Osteoblast (primary cell): ENCODE measurements at regions not wholly inside any gene's neighbourhood (a gene's known extent, or its start where the extent isn't known, plus 50 kb on each side); places are given as distances from the start of the nearest gene placed in this dataset.

ENCODE experiments used
- DNase-seq: peaks from one replicate; pipeline ENCODE4 v3.0.0; 2011; ENCODE audit warnings: low spot score, mixed read lengths; ENCODE audit not compliant: insufficient read length; ENCODE audit errors: missing footprints
- H2AFZ ChIP-seq: 2 replicates; pipeline ENCODE4 v1.6.0; 2011; ENCODE audit warnings: mild to moderate bottlenecking, low read length
- H3K27ac ChIP-seq: 2 replicates; pipeline ENCODE4 v1.5.1; 2011; ENCODE audit warnings: mild to moderate bottlenecking, low read depth, low read length, moderate library complexity
- H3K27me3 ChIP-seq: 2 replicates; pipeline ENCODE4 v1.6.0; 2012; ENCODE audit warnings: mild to moderate bottlenecking, control low read depth, inconsistent platforms, low read length, moderate library complexity; ENCODE audit not compliant: insufficient read depth
- H3K36me3 ChIP-seq: 2 replicates; pipeline ENCODE4 v1.5.1; 2011; ENCODE audit warnings: mild to moderate bottlenecking, low read length, control low read depth, moderate library complexity; ENCODE audit not compliant: insufficient read depth
- H3K4me1 ChIP-seq: 2 replicates; pipeline ENCODE4 v1.5.1; 2011; ENCODE audit warnings: mild to moderate bottlenecking, low read length, control low read depth, moderate library complexity; ENCODE audit not compliant: insufficient read depth
- H3K4me2 ChIP-seq: 2 replicates; pipeline ENCODE4 v1.6.0; 2011; ENCODE audit warnings: mild to moderate bottlenecking, low read length; ENCODE audit not compliant: insufficient read depth
- H3K4me3 ChIP-seq: fragments of 200-600 bp; sonication (generic); 3 replicates; pipeline ENCODE4 v1.5.1; 2012; ENCODE audit warnings: mild to moderate bottlenecking, low read length, inconsistent platforms; ENCODE audit not compliant: insufficient read depth
- H3K79me2 ChIP-seq: 2 replicates; pipeline ENCODE4 v1.6.0; 2012; ENCODE audit warnings: mild to moderate bottlenecking, low read length, control low read depth, inconsistent platforms; ENCODE audit not compliant: insufficient read depth
- H3K9me3 ChIP-seq: 2 replicates; pipeline ENCODE4 v1.5.1; 2011; ENCODE audit warnings: low read depth, low read length, control low read depth
- H4K20me1 ChIP-seq: 2 replicates; pipeline ENCODE4 v1.6.0; 2012; ENCODE audit warnings: mild to moderate bottlenecking, low read length, control low read depth; ENCODE audit not compliant: insufficient read depth
- CTCF ChIP-seq: IDR thresholded peaks from 2 replicates; pipeline ENCODE4 v1.5.1; 2011; ENCODE audit warnings: mild to moderate bottlenecking, low read depth, low read length, moderate library complexity; ENCODE audit errors: extremely low read depth

- no peak for DNase-seq
- H3K4me1 ChIP-seq: no peaks in the 10 kb centered on the region
- TF ChIP-seq CTCF: no peak
Measured at GRCh38 chr4:136306361-136306760, 1225.9 kb downstream of the PCDH18 start.

GRCh38 chr4:136302566-136302965 lies 1229.7 kb downstream of the PCDH18 start:
- Histone ChIP-seq H3K27me3 (no peaks in the 10 kb centered on the region), H3K36me3 (no peaks in the 10 kb centered on the region), H2AFZ (no peak overlapping the region), H3K4me1 (no peaks in the 10 kb centered on the region), H3K9me3 (no peaks in the 10 kb centered on the region), H3K4me3 (no peak overlapping the region), H3K27ac (no peak overlapping the region), H4K20me1 (no peaks in the 10 kb centered on the region), H3K4me2 (no peak overlapping the region), H3K79me2 (no peaks in the 10 kb centered on the region)
- TF ChIP-seq CTCF: no peak
- DNase-seq: no peak

More at GRCh38 chr4:136306361-136306760, 1225.9 kb downstream of the PCDH18 start:
- H3K27me3 ChIP-seq: no peaks in the 10 kb centered on the region
- no peak overlapping the region for H2AFZ ChIP-seq
- H3K27ac ChIP-seq: no peak overlapping the region
- no peaks in the 10 kb centered on the region for H3K36me3 ChIP-seq
- no peak overlapping the region for H3K4me2 ChIP-seq
- H4K20me1 ChIP-seq: no peaks in the 10 kb centered on the region
- no peaks in the 10 kb centered on the region for H3K79me2 ChIP-seq
- H3K4me3 ChIP-seq: no peak overlapping the region
- no peaks in the 10 kb centered on the region for H3K9me3 ChIP-seq

- no peaks in the 10 kb centered on the region for H4K20me1 ChIP-seq
- H3K79me2 ChIP-seq: no peaks in the 10 kb centered on the region
- H3K27me3 ChIP-seq: no peaks in the 10 kb centered on the region
- H2AFZ ChIP-seq: no peak overlapping the region
- no peaks in the 10 kb centered on the region for H3K9me3 ChIP-seq
- no peak overlapping the region for H3K4me3 ChIP-seq
- no peaks in the 10 kb centered on the region for H3K4me1 ChIP-seq
- no peak for DNase-seq
- H3K4me2 ChIP-seq: no peak overlapping the region
- no peak for TF ChIP-seq CTCF
- H3K36me3 ChIP-seq: no peaks in the 10 kb centered on the region
- H3K27ac ChIP-seq: no peak overlapping the region
Measured at GRCh38 chr4:136301749-136302495, 1230.4 kb downstream of the PCDH18 start.

- Histone ChIP-seq H3K79me2 (no peaks in the 10 kb centered on the region), H4K20me1 (no peaks in the 10 kb centered on the region), H3K27me3 (no peaks in the 10 kb centered on the region), H3K9me3 (no peaks in the 10 kb centered on the region), H3K4me2 (no peak overlapping the region), H3K36me3 (no peaks in the 10 kb centered on the region), H3K4me3 (no peak overlapping the region), H3K27ac (no peak overlapping the region), H2AFZ (no peak overlapping the region), H3K4me1 (no peaks in the 10 kb centered on the region)
- no peak for TF ChIP-seq CTCF
- DNase-seq: no peak
Measured at GRCh38 chr4:136283977-136284376, 1248.3 kb downstream of the PCDH18 start.
